ENCODE measurements at regions not wholly inside any gene's neighbourhood (a gene's known extent, or its start where the extent isn't known, plus 50 kb on each side); places are given as distances from the start of the nearest gene placed in this dataset.

DNA sequence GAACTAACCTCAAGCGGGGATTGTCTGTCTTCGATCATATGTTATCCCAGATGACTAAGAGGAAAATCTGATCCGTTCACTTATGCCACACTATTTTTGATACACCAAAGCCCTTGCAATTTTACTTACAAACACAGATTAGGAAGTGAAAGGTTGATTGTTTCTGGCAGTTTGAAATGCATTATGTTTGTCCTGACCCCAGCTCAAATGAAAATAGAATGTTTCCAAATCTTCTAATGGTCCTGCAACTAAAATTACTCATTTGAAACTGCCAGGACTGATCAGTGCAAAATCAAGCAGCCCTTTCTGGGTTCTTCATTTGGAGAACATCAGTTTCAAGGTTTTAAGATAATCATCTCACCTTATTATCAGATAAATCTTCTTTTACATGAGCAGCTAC is 696.7 kb upstream of the WWC1 start:
- ATAC-seq: no peak
- no peaks in the 10 kb centered on the region for H3K27me3 ChIP-seq
- intact Hi-C loops (cut with DNase I): no loop called here
- no peak overlapping the region for H3K4me3 ChIP-seq
- no peaks in the 10 kb centered on the region for H3K36me3 ChIP-seq
- no peaks in the 10 kb centered on the region for H3K9me3 ChIP-seq
- H3K27ac ChIP-seq: no peak overlapping the region
- no peak for DNase-seq
- no peaks in the 10 kb centered on the region for H3K4me1 ChIP-seq
- WGBS (ENCODE audit: insufficient coverage, low coverage, low lambda C conversion rate, missing lambda C conversion rate): 90% methylated on average over 3 of the region's 3 CpGs
- TF ChIP-seq POLR2A (IDR thresholded peaks at IDR 0.05): no peak
- TF ChIP-seq, protein P1, sequence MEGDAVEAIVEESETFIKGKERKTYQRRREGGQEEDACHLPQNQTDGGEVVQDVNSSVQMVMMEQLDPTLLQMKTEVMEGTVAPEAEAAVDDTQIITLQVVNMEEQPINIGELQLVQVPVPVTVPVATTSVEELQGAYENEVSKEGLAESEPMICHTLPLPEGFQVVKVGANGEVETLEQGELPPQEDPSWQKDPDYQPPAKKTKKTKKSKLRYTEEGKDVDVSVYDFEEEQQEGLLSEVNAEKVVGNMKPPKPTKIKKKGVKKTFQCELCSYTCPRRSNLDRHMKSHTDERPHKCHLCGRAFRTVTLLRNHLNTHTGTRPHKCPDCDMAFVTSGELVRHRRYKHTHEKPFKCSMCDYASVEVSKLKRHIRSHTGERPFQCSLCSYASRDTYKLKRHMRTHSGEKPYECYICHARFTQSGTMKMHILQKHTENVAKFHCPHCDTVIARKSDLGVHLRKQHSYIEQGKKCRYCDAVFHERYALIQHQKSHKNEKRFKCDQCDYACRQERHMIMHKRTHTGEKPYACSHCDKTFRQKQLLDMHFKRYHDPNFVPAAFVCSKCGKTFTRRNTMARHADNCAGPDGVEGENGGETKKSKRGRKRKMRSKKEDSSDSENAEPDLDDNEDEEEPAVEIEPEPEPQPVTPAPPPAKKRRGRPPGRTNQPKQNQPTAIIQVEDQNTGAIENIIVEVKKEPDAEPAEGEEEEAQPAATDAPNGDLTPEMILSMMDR (IDR thresholded peaks at IDR 0.05): no peak

DNA sequence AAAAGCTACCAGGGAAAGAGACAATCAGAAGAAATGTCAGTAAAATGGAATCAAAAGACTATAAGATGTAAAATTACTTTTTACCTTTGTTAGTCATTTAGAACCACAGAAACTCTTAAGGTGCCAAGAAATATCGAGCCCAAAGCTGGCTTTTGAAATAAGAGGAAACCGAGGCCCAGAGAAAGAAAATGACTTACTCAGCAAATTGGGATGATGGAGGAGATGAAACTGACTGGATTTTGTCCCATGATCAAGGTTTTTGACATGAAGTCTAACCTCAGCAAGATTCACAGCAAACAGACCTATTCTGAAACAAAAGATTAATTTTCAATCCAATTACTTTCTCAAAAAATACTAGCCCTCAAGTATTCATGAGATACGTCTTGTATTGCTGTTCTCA is 696.2 kb upstream of the WWC1 start:
- no peak for ATAC-seq
- H3K4me1 ChIP-seq: no peaks in the 10 kb centered on the region
- H3K4me3 ChIP-seq: no peak overlapping the region
- TF ChIP-seq, protein P1 (IDR thresholded peaks at IDR 0.05): no peak
- no peak for TF ChIP-seq POLR2A (IDR thresholded peaks at IDR 0.05)
- no peak overlapping the region for H3K27ac ChIP-seq
- no peak for DNase-seq
- intact Hi-C loops (cut with DNase I): no loop called here
- no peaks in the 10 kb centered on the region for H3K36me3 ChIP-seq
- 70% methylated on average over 3 of the region's 3 CpGs for WGBS (ENCODE audit: insufficient coverage, low coverage, low lambda C conversion rate, missing lambda C conversion rate)
- H3K27me3 ChIP-seq: no peaks in the 10 kb centered on the region
- no peaks in the 10 kb centered on the region for H3K9me3 ChIP-seq

DNA sequence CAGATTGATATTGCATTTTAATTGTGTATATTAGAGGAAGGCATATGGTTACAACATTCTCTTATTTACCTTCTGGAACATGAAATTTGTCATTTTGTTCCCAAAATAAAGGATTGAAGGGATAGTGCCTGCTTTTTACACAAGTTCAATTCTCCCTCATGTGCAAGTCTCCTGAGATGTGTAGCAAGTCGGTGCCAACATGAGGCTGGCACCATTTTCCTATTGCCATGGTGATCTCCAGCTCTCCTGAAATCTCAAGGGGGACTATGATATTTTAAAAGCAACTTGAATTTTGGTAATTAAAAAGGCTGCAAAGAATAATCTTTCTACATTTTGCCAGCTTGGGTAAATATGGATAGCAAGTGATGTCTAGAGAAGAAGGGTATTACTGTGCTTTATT is 693.3 kb upstream of the WWC1 start:
- Histone ChIP-seq H3K36me3 (no peaks in the 10 kb centered on the region), H3K27ac (no peak overlapping the region), H3K4me3 (no peak overlapping the region), H3K4me1 (no peaks in the 10 kb centered on the region), H3K27me3 (no peaks in the 10 kb centered on the region), H3K9me3 (no peaks in the 10 kb centered on the region)
- intact Hi-C loops (cut with DNase I): no loop called here
- WGBS (ENCODE audit: insufficient coverage, low coverage, low lambda C conversion rate, missing lambda C conversion rate): 75% methylated on average over 1 of the region's 1 CpG
- ATAC-seq (no peak), DNase-seq (no peak)
- TF ChIP-seq POLR2A (IDR thresholded peaks at IDR 0.05): no peak

DNA sequence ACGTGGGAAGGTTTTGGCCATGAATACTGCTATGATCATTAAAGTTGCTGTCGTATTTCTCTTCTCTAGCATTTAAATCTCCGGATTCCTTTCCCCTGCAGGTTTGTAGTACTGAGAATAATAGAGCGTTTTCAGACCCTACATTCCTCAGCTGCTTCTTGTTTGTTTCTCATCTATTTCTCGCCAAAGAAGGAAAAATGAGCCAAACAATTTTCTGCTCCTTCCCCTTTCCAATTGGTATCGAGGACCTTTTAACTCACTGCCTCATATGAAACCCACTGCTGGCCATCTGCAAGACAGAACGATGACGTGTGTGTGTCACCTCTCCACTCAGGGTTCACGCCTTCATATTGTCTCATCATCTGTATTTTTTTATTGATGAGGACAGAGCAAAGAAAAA is 689.4 kb upstream of the WWC1 start:
- intact Hi-C loops (cut with DNase I): no loop called here
- no peaks in the 10 kb centered on the region for H3K4me1 ChIP-seq
- DNase-seq (no peak), ATAC-seq (no peak)
- no peaks in the 10 kb centered on the region for H3K36me3 ChIP-seq
- H3K9me3 ChIP-seq: no peaks in the 10 kb centered on the region
- no peak overlapping the region for H3K27ac ChIP-seq
- no peaks in the 10 kb centered on the region for H3K27me3 ChIP-seq
- no peak overlapping the region for H3K4me3 ChIP-seq
- no peak for TF ChIP-seq POLR2A (IDR thresholded peaks at IDR 0.05)
- TF ChIP-seq, protein P1 (IDR thresholded peaks at IDR 0.05): no peak
- 78% methylated on average over 9 of the region's 9 CpGs for WGBS (ENCODE audit: insufficient coverage, low coverage, low lambda C conversion rate, missing lambda C conversion rate)

DNA sequence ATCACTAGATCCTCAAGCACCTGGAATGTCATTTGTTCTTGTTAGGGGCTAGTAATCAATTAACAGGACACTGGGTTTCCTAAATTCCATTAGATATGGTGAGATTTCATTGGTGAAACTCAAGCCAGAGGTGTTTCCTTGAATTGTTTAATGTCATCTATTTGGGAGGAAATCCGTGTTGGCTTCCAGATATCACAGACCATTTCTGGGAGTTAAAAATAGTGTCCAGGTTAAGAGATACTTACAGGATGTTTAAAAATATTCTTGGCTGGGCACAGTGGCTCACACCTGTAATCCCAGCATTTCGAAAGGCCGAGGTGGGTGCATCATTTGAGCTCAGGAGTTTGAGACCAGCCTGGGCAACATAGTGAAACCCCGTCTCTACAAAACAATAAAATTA is 688.3 kb upstream of the WWC1 start:
- Histone ChIP-seq H3K27ac (no peak overlapping the region), H3K36me3 (no peaks in the 10 kb centered on the region), H3K4me1 (no peaks in the 10 kb centered on the region), H3K27me3 (no peaks in the 10 kb centered on the region), H3K4me3 (no peak overlapping the region), H3K9me3 (no peaks in the 10 kb centered on the region)
- TF ChIP-seq POLR2A (IDR thresholded peaks at IDR 0.05): no peak
- WGBS (ENCODE audit: insufficient coverage, low coverage, low lambda C conversion rate, missing lambda C conversion rate): 67% methylated on average over 4 of the region's 4 CpGs
- ATAC-seq (no peak), DNase-seq (no peak)
- intact Hi-C loops (cut with DNase I): no loop called here
